Epithelial cell of esophagus (primary cell): ENCODE measurements at regions not wholly inside any gene's neighbourhood (a gene's known extent, or its start where the extent isn't known, plus 50 kb on each side); places are given as distances from the start of the nearest gene placed in this dataset.

Experiments used
- DNase-seq: peaks from one replicate; pipeline ENCODE4 v3.0.0; 2010; ENCODE audit warnings: low read depth
- H3K4me3 ChIP-seq: 2 replicates; pipeline ENCODE4 v1.5.1; 2011; ENCODE audit warnings: mild to moderate bottlenecking, low read length, control low read depth
- CTCF ChIP-seq: IDR thresholded peaks from 2 replicates; pipeline ENCODE4 v1.5.1; 2011; ENCODE audit warnings: low read depth, mild to moderate bottlenecking, low read length, control low read depth, inconsistent platforms; ENCODE audit not compliant: insufficient read depth; ENCODE audit errors: missing control alignments

- DNase-seq, result peak; percentile 37
- H3K4me3 ChIP-seq, result no peak overlapping the region
- TF ChIP-seq CTCF, result no peak
Measured at GRCh38 chr7:155885167-155886155, 73.2 kb upstream of the SHH start.

GRCh38 chr7:155884225-155885166 is 72.2 kb upstream of the SHH start:
- no peak for TF ChIP-seq CTCF
- no peak overlapping the region for H3K4me3 ChIP-seq
- DNase-seq, result no peak

GRCh38 chr7:155883491-155884224 is 71.4 kb upstream of the SHH start:
- TF ChIP-seq CTCF, result no peak
- DNase-seq, result no peak
- no peak overlapping the region for H3K4me3 ChIP-seq

GRCh38 chr7:155882596-155882995 is 70.3 kb upstream of the SHH start:
- TF ChIP-seq CTCF, result no peak
- DNase-seq, result peak; percentile 14
- no peak overlapping the region for H3K4me3 ChIP-seq

GRCh38 chr7:155881471-155882350 is 69.4 kb upstream of the SHH start:
- DNase-seq, result no peak

More at GRCh38 chr7:155881471-155882350, 69.4 kb upstream of the SHH start:
- no peak overlapping the region for H3K4me3 ChIP-seq
- no peak for TF ChIP-seq CTCF
